GM12878 (cell line): ENCODE measurements at regions not wholly inside any gene's neighbourhood (a gene's known extent, or its start where the extent isn't known, plus 50 kb on each side); places are given as distances from the start of the nearest gene placed in this dataset.

Experiments used
- ATAC-seq: fragments of 200-7000 bp; cut with Tn5 transposase; 3 replicates; pipeline ENCODE4 v1.9.1; 2020; ENCODE audit warnings: mild to moderate bottlenecking, moderate library complexity
- BruUV-seq: library from RNA; stranded (reverse); fragments of 400-500 nt; replicated peaks from 2 replicates; lab custom pipeline; 2021; lab: Mats Ljungman, UMichigan
- CTCF ChIA-PET: fragments of 300-600 bp; sonication (Branson Sonifier 250); formaldehyde crosslinking; extraction: SDS; loops from one replicate; lab custom pipeline; 2021; ENCODE audit warnings: inconsistent platforms; lab: Yijun Ruan, JAX
- POLR2A ChIA-PET: fragments of 350-600 bp; formaldehyde crosslinking; extraction: SDS; loops from one replicate; lab custom pipeline; 2021; ENCODE audit warnings: inconsistent platforms; lab: Charles Lee
- RAD21 ChIA-PET: fragments of 300-600 bp; sonication (Branson Sonifier 250); formaldehyde crosslinking; loops from one replicate; lab custom pipeline; 2023; ENCODE audit warnings: antibody characterized with exemption; ENCODE audit not compliant: unreplicated experiment; lab: Charles Lee
- SMC1A ChIA-PET: fragments of 300-600 bp; sonication (Branson Sonifier 250); formaldehyde crosslinking; loops from one replicate; lab custom pipeline; 2023; ENCODE audit not compliant: unreplicated experiment, uncharacterized antibody; lab: Charles Lee
- DNase-seq: peaks from one replicate; pipeline ENCODE4 v3.0.0-alpha.2; 2011; ENCODE audit warnings: low read depth, low spot score
- FAIRE-seq: peaks from 3 replicates; lab custom pipeline; 2011; peaks lifted over from hg19 to GRCh38; lab: Jason Lieb, UNC
- H2AFZ ChIP-seq: 2 replicates; pipeline ENCODE4 v1.6.0; 2011; ENCODE audit warnings: low read depth, low read length, control low read depth; ENCODE audit not compliant: control insufficient read depth
- H3K27ac ChIP-seq: 2 replicates; pipeline ENCODE4 v1.5.1; 2011; ENCODE audit warnings: control low read depth; ENCODE audit not compliant: control insufficient read depth, insufficient read depth
- H3K27me3 ChIP-seq, 2 experiments: replicated peaks in 1 of 2; 2 replicates each; pipeline versions ENCODE4 v1.6.0 to v1.6.1; 2011; ENCODE audit warnings: low read length in 1 of 2; ENCODE audit not compliant: control insufficient read depth in 2 of 2, insufficient read depth in 2 of 2
- H3K36me3 ChIP-seq, 2 experiments: 2 replicates each; pipeline ENCODE4 v1.5.1; 2011; ENCODE audit warnings: low read length in 1 of 2; ENCODE audit not compliant: control insufficient read depth in 2 of 2, insufficient read depth in 2 of 2
- H3K4me1 ChIP-seq: 2 replicates; pipeline ENCODE4 v1.6.1; 2011; ENCODE audit warnings: mild to moderate bottlenecking, low read length, moderate library complexity, mixed read lengths; ENCODE audit not compliant: control insufficient read depth, insufficient read depth
- H3K4me2 ChIP-seq: 2 replicates; pipeline ENCODE4 v1.6.0; 2011; ENCODE audit warnings: control low read depth; ENCODE audit not compliant: control insufficient read depth, insufficient read depth
- H3K4me3 ChIP-seq: fragments of 200-600 bp; sonication (generic); 2 replicates; pipeline ENCODE4 v1.5.1; 2016
- H3K79me2 ChIP-seq: 2 replicates; pipeline ENCODE4 v1.6.0; 2011; ENCODE audit warnings: low read length; ENCODE audit not compliant: control insufficient read depth, insufficient read depth
- H3K9ac ChIP-seq: 2 replicates; pipeline ENCODE4 v1.8.0; 2011; ENCODE audit warnings: low read length, control low read depth, mixed read lengths; ENCODE audit not compliant: control insufficient read depth, insufficient read depth
- H3K9me3 ChIP-seq: replicated peaks from 3 replicates; pipeline ENCODE4 v1.5.1; 2011; ENCODE audit warnings: mild to moderate bottlenecking, low read length; ENCODE audit not compliant: control insufficient read depth, insufficient read depth
- H4K20me1 ChIP-seq: 2 replicates; pipeline ENCODE4 v1.6.0; 2011; ENCODE audit not compliant: control insufficient read depth, insufficient read depth
- CBFB ChIP-seq: IDR thresholded peaks from 2 replicates; pipeline ENCODE4 v1.6.1; 2016; ENCODE audit warnings: antibody characterized with exemption, low read depth
- CBX3 ChIP-seq: fragments of 200-600 bp; sonication (generic); IDR thresholded peaks from 2 replicates; pipeline ENCODE4 v1.6.1; 2016; ENCODE audit warnings: low read depth, borderline replicate concordance
- CHD2 ChIP-seq: IDR thresholded peaks from 2 replicates; pipeline ENCODE4 v1.6.1; 2011; ENCODE audit warnings: low read depth, low read length, improper control_type of control experiment, borderline replicate concordance
- FOXK2 ChIP-seq: fragments of 450-650 bp; IDR thresholded peaks from 2 replicates; pipeline ENCODE4 v1.6.1; 2017; ENCODE audit warnings: mild to moderate bottlenecking, moderate library complexity
- LARP7 ChIP-seq: fragments of 450-650 bp; IDR thresholded peaks from 2 replicates; pipeline ENCODE4 v1.6.1; 2017; ENCODE audit warnings: mild to moderate bottlenecking
- MTA2 ChIP-seq: fragments of 450-650 bp; IDR thresholded peaks from 2 replicates; pipeline ENCODE4 v1.6.1; 2016; ENCODE audit warnings: low read depth, mild to moderate bottlenecking, moderate library complexity
- NFYA ChIP-seq: IDR thresholded peaks from 2 replicates; pipeline ENCODE4 v1.6.1; 2011; ENCODE audit warnings: low read depth, mild to moderate bottlenecking, low read length, improper control_type of control experiment, borderline replicate concordance
- NFYB ChIP-seq: IDR thresholded peaks from 2 replicates; pipeline ENCODE4 v1.6.1; 2011; ENCODE audit warnings: low read depth, mild to moderate bottlenecking, low read length, improper control_type of control experiment, moderate library complexity; ENCODE audit not compliant: insufficient read depth
- NR2C1 ChIP-seq: fragments of 450-650 bp; IDR thresholded peaks from 2 replicates; pipeline ENCODE4 v1.6.1; 2017; ENCODE audit warnings: antibody characterized with exemption, mild to moderate bottlenecking, moderate library complexity
- PAX5 ChIP-seq: IDR thresholded peaks from 2 replicates; pipeline ENCODE4 v1.6.1; 2011; ENCODE audit warnings: low read depth, low read length, borderline replicate concordance
- TBL1XR1 ChIP-seq: IDR thresholded peaks from 2 replicates; pipeline ENCODE4 v1.6.1; 2012; ENCODE audit warnings: low read depth, low read length, improper control_type of control experiment
- TCF3 ChIP-seq: IDR thresholded peaks from 2 replicates; pipeline ENCODE4 v1.6.1; 2012; ENCODE audit warnings: low read depth, mild to moderate bottlenecking, low read length, borderline replicate concordance; ENCODE audit not compliant: insufficient read depth
- TCF7 ChIP-seq: IDR thresholded peaks from 2 replicates; pipeline ENCODE4 v1.6.1; 2014; ENCODE audit warnings: antibody characterized with exemption, borderline replicate concordance
- ZNF24 ChIP-seq: fragments of 450-650 bp; IDR thresholded peaks from 2 replicates; pipeline ENCODE4 v1.6.1; 2017; ENCODE audit warnings: antibody characterized with exemption, mild to moderate bottlenecking
- ZNF384 ChIP-seq: IDR thresholded peaks from 2 replicates; pipeline ENCODE4 v1.6.1; 2012; ENCODE audit warnings: low read depth, mild to moderate bottlenecking, low read length, improper control_type of control experiment, borderline replicate concordance
- ZSCAN29 ChIP-seq: fragments of 450-650 bp; IDR thresholded peaks from 2 replicates; pipeline ENCODE4 v1.6.1; 2017; ENCODE audit warnings: mild to moderate bottlenecking, moderate library complexity
- WGBS: methylation state at CpG from one replicate; pipeline ENCODE4 v1.1.6; 2016; ENCODE audit warnings: low lambda C conversion rate; ENCODE audit not compliant: insufficient replicate concordance, insufficient coverage; ENCODE audit errors: missing lambda C conversion rate; 5-methylcytosine and 5-hydroxymethylcytosine counted together
- in situ Hi-C: fragments of 300-500 bp; cut with MboI; formaldehyde crosslinking; loops from 9 replicates; pipeline ENCODE4 v1.14.3; 2018; ENCODE audit warnings: mixed read lengths
- intact Hi-C: fragments of 100-400 bp; cut with micrococcal nuclease; formaldehyde crosslinking; loops from one replicate; pipeline ENCODE4 v1.14.2; 2022; ENCODE audit not compliant: unreplicated experiment
- TF ChIP-seq, protein P1 (sequence below): IDR thresholded peaks from 2 replicates; pipeline ENCODE4 v1.6.1; 2011; ENCODE audit warnings: mild to moderate bottlenecking, low read depth, low read length, moderate library complexity; ENCODE audit not compliant: insufficient replicate concordance

DNA sequence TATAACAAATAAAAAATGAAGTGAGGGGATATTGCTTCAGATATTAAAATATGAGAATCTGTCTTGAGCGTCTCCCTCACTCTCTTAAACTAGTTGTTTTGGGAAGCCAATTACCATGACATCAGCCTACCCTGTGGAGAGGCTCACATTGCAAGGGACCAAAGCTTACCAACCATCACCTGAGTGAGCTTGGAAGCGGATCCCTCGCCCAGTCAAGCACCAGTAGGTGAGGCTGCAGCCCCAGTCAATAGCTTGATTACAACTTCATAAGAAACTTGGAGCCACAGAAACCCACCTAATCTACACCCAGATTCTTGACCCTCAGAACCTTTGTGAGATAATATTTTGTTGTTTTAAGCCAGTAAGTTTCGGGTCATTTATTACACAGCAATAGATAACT, 206.2 kb downstream of the CEMIP2 start:
- DNase-seq, result no peak
- no peak for TF ChIP-seq CHD2
- no peak for TF ChIP-seq TCF7
- no peak for TF ChIP-seq NFYA
- TF ChIP-seq LARP7, result no peak
- TF ChIP-seq ZNF384, result no peak
- TF ChIP-seq MTA2, result no peak
- no peak for TF ChIP-seq FOXK2
- TF ChIP-seq ZNF24, result no peak
- no peak for TF ChIP-seq CBFB
- no peak for TF ChIP-seq CBX3
- TF ChIP-seq NR2C1, result no peak
- TF ChIP-seq, protein P1, sequence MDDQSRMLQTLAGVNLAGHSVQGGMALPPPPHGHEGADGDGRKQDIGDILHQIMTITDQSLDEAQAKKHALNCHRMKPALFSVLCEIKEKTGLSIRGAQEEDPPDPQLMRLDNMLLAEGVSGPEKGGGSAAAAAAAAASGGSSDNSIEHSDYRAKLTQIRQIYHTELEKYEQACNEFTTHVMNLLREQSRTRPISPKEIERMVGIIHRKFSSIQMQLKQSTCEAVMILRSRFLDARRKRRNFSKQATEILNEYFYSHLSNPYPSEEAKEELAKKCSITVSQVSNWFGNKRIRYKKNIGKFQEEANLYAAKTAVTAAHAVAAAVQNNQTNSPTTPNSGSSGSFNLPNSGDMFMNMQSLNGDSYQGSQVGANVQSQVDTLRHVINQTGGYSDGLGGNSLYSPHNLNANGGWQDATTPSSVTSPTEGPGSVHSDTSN, result no peak
- no peak for TF ChIP-seq ZSCAN29
- no peak for TF ChIP-seq TBL1XR1
- TF ChIP-seq PAX5, result no peak
- TF ChIP-seq TCF3, result no peak
- TF ChIP-seq NFYB, result no peak
- TF ChIP-seq, all 136 proteins: peak for 0
- Histone ChIP-seq H2AFZ (no peak overlapping the region), H4K20me1 (no peaks in the 10 kb centered on the region), H3K79me2 (no peaks in the 10 kb centered on the region), H3K4me3 (no peak overlapping the region), H3K27ac (no peak overlapping the region), H3K4me1 (no peaks in the 10 kb centered on the region), H3K4me2 (no peak overlapping the region), H3K9me3 (no peaks in the 10 kb centered on the region), H3K36me3 (no peaks in the 10 kb centered on the region), H3K9ac (no peak overlapping the region), H3K27me3 (no peaks in the 10 kb centered on the region; a peak in 1 of 4 replicates)
- ATAC-seq (no peak), FAIRE-seq (no peak)
- POLR2A ChIA-PET, result no interaction called here
- WGBS, result 1% methylated on average over 4 of the region's 4 CpGs
- intact Hi-C loops (no loop called here), in situ Hi-C loops (no loop called here)
- no TSS peak for BruUV-seq
- CTCF ChIA-PET, result interaction anchor here (1.0 to 1.4 kb wide), 2 partner anchors 35 to 72 kb away, joined by 3 read pairs; no protein-coding TSS in a partner anchor
- RAD21 ChIA-PET, result no interaction called here
- SMC1A ChIA-PET, result no interaction called here
